WI38 (cell line): ENCODE measurements at regions not wholly inside any gene's neighbourhood (a gene's known extent, or its start where the extent isn't known, plus 50 kb on each side); places are given as distances from the start of the nearest gene placed in this dataset.

Experiments used
- H3K4me3 ChIP-seq: 2 replicates; pipeline ENCODE4 v1.5.1; 2011; ENCODE audit warnings: low read depth, mild to moderate bottlenecking, control low read depth, low read length
- TF ChIP-seq, protein P1 (sequence below): IDR thresholded peaks from 2 replicates; pipeline ENCODE4 v1.5.1; 2012; ENCODE audit warnings: low read depth, mild to moderate bottlenecking, control low read depth, low read length

DNA sequence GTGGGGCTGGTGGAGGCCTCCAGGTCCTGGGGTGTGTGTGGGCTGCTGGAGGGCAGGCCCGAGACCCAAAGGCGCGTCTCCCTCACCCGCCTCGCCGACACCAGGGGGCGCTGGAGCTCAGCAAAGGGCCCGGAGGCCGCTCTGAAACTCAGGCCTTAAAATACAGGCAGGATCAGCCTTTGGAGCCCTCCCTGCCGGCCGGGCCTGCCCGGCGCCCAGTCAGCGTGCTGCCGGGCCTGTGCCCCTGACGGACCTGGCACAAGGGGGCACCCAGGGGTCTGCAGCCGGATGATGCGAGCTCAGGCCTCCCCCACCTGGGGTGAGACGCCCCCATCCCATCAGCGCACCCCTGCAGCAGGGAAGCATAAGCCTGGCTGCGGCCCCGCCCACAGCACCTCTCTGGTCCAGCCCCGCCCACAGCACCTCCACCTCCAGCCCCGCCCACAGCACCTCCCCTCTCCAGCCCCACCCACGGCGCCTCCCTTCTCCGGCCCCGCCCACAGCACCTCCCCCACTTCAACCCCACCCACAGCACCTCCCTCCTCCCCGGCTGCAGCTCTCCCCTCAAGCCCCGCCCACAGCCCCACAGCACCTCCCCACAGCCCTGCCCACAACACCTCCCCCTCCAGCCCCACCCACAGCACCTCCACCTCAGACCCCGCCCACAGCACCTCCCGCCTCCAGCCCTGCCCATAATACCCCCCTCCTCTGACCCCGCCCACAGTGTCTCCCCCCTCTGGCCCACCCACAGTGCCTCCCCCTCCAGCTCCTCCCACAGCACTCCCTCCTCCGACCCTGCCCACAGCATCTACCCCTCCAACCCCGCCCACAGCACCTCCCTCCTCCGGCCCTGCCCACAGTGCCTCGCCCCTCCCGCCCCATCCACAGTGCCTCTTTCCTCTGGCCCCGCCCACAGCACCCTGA is 92.8 kb upstream of the OTOS start:
- TF ChIP-seq, protein P1, sequence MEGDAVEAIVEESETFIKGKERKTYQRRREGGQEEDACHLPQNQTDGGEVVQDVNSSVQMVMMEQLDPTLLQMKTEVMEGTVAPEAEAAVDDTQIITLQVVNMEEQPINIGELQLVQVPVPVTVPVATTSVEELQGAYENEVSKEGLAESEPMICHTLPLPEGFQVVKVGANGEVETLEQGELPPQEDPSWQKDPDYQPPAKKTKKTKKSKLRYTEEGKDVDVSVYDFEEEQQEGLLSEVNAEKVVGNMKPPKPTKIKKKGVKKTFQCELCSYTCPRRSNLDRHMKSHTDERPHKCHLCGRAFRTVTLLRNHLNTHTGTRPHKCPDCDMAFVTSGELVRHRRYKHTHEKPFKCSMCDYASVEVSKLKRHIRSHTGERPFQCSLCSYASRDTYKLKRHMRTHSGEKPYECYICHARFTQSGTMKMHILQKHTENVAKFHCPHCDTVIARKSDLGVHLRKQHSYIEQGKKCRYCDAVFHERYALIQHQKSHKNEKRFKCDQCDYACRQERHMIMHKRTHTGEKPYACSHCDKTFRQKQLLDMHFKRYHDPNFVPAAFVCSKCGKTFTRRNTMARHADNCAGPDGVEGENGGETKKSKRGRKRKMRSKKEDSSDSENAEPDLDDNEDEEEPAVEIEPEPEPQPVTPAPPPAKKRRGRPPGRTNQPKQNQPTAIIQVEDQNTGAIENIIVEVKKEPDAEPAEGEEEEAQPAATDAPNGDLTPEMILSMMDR: peak; percentile 87
- H3K4me3 ChIP-seq: peak overlapping the region; percentile 42

- no peak overlapping the region for H3K4me3 ChIP-seq
- TF ChIP-seq, protein P1: no peak
Measured at GRCh38 chr2:240233885-240234502, 93.5 kb upstream of the OTOS start.

GRCh38 chr2:240234503-240234951 is 94.1 kb upstream of the OTOS start:
- no peak overlapping the region for H3K4me3 ChIP-seq

GRCh38 chr2:240235149-240235803 is 94.8 kb upstream of the OTOS start:
- TF ChIP-seq, protein P1: no peak
- no peak overlapping the region for H3K4me3 ChIP-seq

More at GRCh38 chr2:240234503-240234951, 94.1 kb upstream of the OTOS start:
- TF ChIP-seq, protein P1: no peak

GRCh38 chr2:240235811-240236210 is 95.4 kb upstream of the OTOS start:
- TF ChIP-seq, protein P1: no peak
- H3K4me3 ChIP-seq: no peak overlapping the region

DNA sequence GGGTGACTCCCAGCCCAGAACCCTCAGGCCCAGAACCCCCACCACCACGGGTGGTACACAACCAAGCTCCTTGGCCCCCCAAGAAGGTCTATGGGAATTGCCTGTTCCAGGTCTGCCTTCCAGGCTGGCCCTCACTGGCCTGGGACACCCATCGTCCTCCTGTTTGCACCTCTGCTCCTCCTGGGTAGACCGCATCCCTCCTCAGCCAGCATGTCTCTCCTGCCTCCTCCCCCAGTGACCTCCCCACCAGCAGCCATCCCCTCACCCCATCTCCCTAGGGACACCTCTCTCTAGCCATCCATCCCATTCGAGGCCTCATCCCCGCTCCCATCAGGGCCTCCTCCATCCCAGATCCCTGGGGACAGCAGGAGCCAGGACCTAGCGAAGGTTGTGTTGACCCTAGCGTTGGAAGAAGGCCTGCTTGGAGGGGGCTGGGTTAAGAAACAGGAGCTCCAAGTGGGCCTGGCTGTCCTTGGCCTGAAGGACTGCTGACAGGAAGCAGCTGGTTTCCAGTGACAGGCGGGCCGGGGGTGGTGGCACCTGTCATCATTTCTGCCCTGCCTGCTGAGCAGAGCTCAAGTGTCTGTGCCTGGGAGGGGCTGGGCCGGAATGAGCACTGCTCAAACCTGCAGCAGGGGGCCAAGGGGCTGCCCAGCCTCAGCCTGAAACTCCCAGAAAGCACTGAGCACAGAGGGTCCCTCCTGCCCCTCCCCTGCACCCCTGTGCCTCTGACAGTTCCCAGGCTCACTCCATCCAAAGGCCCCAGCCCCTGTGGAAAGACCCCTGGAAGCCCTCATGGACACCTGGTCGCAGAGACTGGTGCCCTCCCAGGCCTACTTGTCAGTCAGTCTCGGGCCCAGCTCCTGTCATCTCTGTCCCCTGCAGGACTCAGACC is 96.0 kb upstream of the OTOS start:
- no peak overlapping the region for H3K4me3 ChIP-seq
- TF ChIP-seq, protein P1: no peak
